ENCODE measurements at regions not wholly inside any gene's neighbourhood (a gene's known extent, or its start where the extent isn't known, plus 50 kb on each side); places are given as distances from the start of the nearest gene placed in this dataset.

GRCh38 chr10:121216721-121217181, 365.6 kb downstream of the WDR11 start:
- DNase-seq (ENCODE audit: low read depth): no peak
- H3K4me3 ChIP-seq (ENCODE audit: low read depth, low read length): no peak overlapping the region
- TF ChIP-seq POLR2A (IDR thresholded peaks at IDR 0.05; ENCODE audit: extremely low read depth, insufficient read length) (no peak), MYC (IDR thresholded peaks at IDR 0.05; ENCODE audit: low read depth, low read length) (no peak), MAX (IDR thresholded peaks at IDR 0.05; ENCODE audit: low read depth, low read length) (no peak), CTCF (IDR thresholded peaks at IDR 0.05; ENCODE audit: low read depth, low read length) (no peak)

GRCh38 chr10:121217331-121217730, 366.2 kb downstream of the WDR11 start:
- no peak for DNase-seq (ENCODE audit: low read depth)
- TF ChIP-seq POLR2A (IDR thresholded peaks at IDR 0.05; ENCODE audit: extremely low read depth, insufficient read length) (no peak), MAX (IDR thresholded peaks at IDR 0.05; ENCODE audit: low read depth, low read length) (no peak), MYC (IDR thresholded peaks at IDR 0.05; ENCODE audit: low read depth, low read length) (no peak), CTCF (IDR thresholded peaks at IDR 0.05; ENCODE audit: low read depth, low read length) (no peak)
- H3K4me3 ChIP-seq (ENCODE audit: low read depth, low read length): no peak overlapping the region

GRCh38 chr10:121221072-121221471, 369.9 kb downstream of the WDR11 start:
- no peak overlapping the region for H3K4me3 ChIP-seq (ENCODE audit: low read depth, low read length)
- TF ChIP-seq MYC (IDR thresholded peaks at IDR 0.05; ENCODE audit: low read depth, low read length): no peak
- no peak for TF ChIP-seq MAX (IDR thresholded peaks at IDR 0.05; ENCODE audit: low read depth, low read length)
- no peak for TF ChIP-seq CTCF (IDR thresholded peaks at IDR 0.05; ENCODE audit: low read depth, low read length)
- TF ChIP-seq POLR2A (IDR thresholded peaks at IDR 0.05; ENCODE audit: extremely low read depth, insufficient read length): no peak
- no peak for DNase-seq (ENCODE audit: low read depth)

GRCh38 chr10:121221991-121222390, 370.8 kb downstream of the WDR11 start:
- no peak overlapping the region for H3K4me3 ChIP-seq (ENCODE audit: low read depth, low read length)
- no peak for DNase-seq (ENCODE audit: low read depth)
- TF ChIP-seq POLR2A (IDR thresholded peaks at IDR 0.05; ENCODE audit: extremely low read depth, insufficient read length) (no peak), MYC (IDR thresholded peaks at IDR 0.05; ENCODE audit: low read depth, low read length) (no peak), MAX (IDR thresholded peaks at IDR 0.05; ENCODE audit: low read depth, low read length) (no peak), CTCF (IDR thresholded peaks at IDR 0.05; ENCODE audit: low read depth, low read length) (no peak)

- no peak for TF ChIP-seq MYC (IDR thresholded peaks at IDR 0.05; ENCODE audit: low read depth, low read length)
- TF ChIP-seq MAX (IDR thresholded peaks at IDR 0.05; ENCODE audit: low read depth, low read length): no peak
- TF ChIP-seq POLR2A (IDR thresholded peaks at IDR 0.05; ENCODE audit: extremely low read depth, insufficient read length): no peak
- no peak for TF ChIP-seq CTCF (IDR thresholded peaks at IDR 0.05; ENCODE audit: low read depth, low read length)
- no peak overlapping the region for H3K4me3 ChIP-seq (ENCODE audit: low read depth, low read length)
- no peak for DNase-seq (ENCODE audit: low read depth)
Observed at GRCh38 chr10:121222842-121223241, 371.7 kb downstream of the WDR11 start.

GRCh38 chr10:121231079-121231478, 367.2 kb downstream of the FGFR2 start:
- no peak overlapping the region for H3K4me3 ChIP-seq (ENCODE audit: low read depth, low read length)
- no peak for DNase-seq (ENCODE audit: low read depth)
- no peak for TF ChIP-seq MAX (IDR thresholded peaks at IDR 0.05; ENCODE audit: low read depth, low read length)
